HG02884 (cell line): ENCODE measurements at regions not wholly inside any gene's neighbourhood (a gene's known extent, or its start where the extent isn't known, plus 50 kb on each side); places are given as distances from the start of the nearest gene placed in this dataset.
A peak's percentile ranks its signal among the peaks of the same experiment; 100 is the strongest.
"Not testable (repeated sequence)": the region's sequence is repeated elsewhere in the genome, so short reads cannot be mapped to it uniquely, and the experiment has no call there.

Experiments
- ATAC-seq: cut with Tn5 transposase; IDR thresholded peaks from one replicate; pipeline ENCODE4 v1.9.1; 2021; ENCODE audit warnings: mild to moderate bottlenecking, moderate library complexity; ENCODE audit not compliant: unreplicated experiment

GRCh38 chr9:115525111-115526058 is 407.4 kb upstream of the TNC start:
- no peak for ATAC-seq

- no peak for ATAC-seq
Measured at GRCh38 chr9:115531410-115532125, 413.6 kb upstream of the TNC start.

GRCh38 chr9:115533511-115533910 is 415.6 kb upstream of the TNC start:
- no peak for ATAC-seq

GRCh38 chr9:115540091-115540490 is 422.1 kb upstream of the TNC start:
- no peak for ATAC-seq

GRCh38 chr9:115543511-115543910 is 425.6 kb upstream of the TNC start:
- no peak for ATAC-seq

GRCh38 chr9:115548609-115549260 is 430.8 kb upstream of the TNC start:
- no peak for ATAC-seq

- no peak for ATAC-seq
Measured at GRCh38 chr9:115551396-115551795, 433.4 kb upstream of the TNC start.

GRCh38 chr9:115553060-115553773 is 435.3 kb upstream of the TNC start:
- no peak for ATAC-seq

- ATAC-seq = no peak
Measured at GRCh38 chr9:115556432-115556831, 438.5 kb upstream of the TNC start.

- no peak for ATAC-seq
Measured at GRCh38 chr9:115575147-115575546, 457.2 kb upstream of the TNC start.

GRCh38 chr9:115585458-115585857 is 467.5 kb upstream of the TNC start:
- ATAC-seq = not testable (repeated sequence)

- no peak for ATAC-seq
Measured at GRCh38 chr9:115587310-115587709, 469.4 kb upstream of the TNC start.

GRCh38 chr9:115590011-115590410 is 472.1 kb upstream of the TNC start:
- no peak for ATAC-seq

GRCh38 chr9:115591584-115591984 is 473.6 kb upstream of the TNC start:
- ATAC-seq = no peak

- ATAC-seq = peak; percentile 49
Measured at GRCh38 chr9:115593587-115594091, 475.7 kb upstream of the TNC start.

GRCh38 chr9:115594557-115594956 is 476.6 kb upstream of the TNC start:
- no peak for ATAC-seq

GRCh38 chr9:115596021-115596745 is 478.2 kb upstream of the TNC start:
- ATAC-seq = no peak

GRCh38 chr9:115596746-115597080 is 478.8 kb upstream of the TNC start:
- ATAC-seq = no peak

GRCh38 chr9:115597330-115597895 is 479.5 kb upstream of the TNC start:
- ATAC-seq = no peak

- ATAC-seq = no peak
Measured at GRCh38 chr9:115598751-115599150, 480.8 kb upstream of the TNC start.
